HFFc6 (cell line): ENCODE measurements at regions not wholly inside any gene's neighbourhood (a gene's known extent, or its start where the extent isn't known, plus 50 kb on each side); places are given as distances from the start of the nearest gene placed in this dataset.

Experiments
- DNase-seq: peaks from one replicate; pipeline ENCODE4 v3.0.0-alpha.2; 2018
- H3K27ac Mint-ChIP-seq: 2 replicates; pipeline ENCODE4 v1.8.0; 2020; ENCODE audit warnings: mild to moderate bottlenecking, mixed read lengths
- H3K27me3 Mint-ChIP-seq: 2 replicates; pipeline ENCODE4 v1.8.0; 2021; ENCODE audit warnings: mild to moderate bottlenecking, moderate library complexity, mixed read lengths; ENCODE audit not compliant: insufficient read depth
- H3K36me3 Mint-ChIP-seq: 2 replicates; pipeline ENCODE4 v1.8.0; 2021; ENCODE audit warnings: low read depth, mixed read lengths
- H3K4me1 Mint-ChIP-seq: 2 replicates; pipeline ENCODE4 v1.8.0; 2020; ENCODE audit warnings: low read depth, mixed read lengths
- H3K4me3 Mint-ChIP-seq: 2 replicates; pipeline ENCODE4 v1.8.0; 2020; ENCODE audit warnings: mild to moderate bottlenecking, moderate library complexity, mixed read lengths
- H3K9me3 Mint-ChIP-seq: 2 replicates; pipeline ENCODE4 v1.8.0; 2020; ENCODE audit warnings: mild to moderate bottlenecking, mixed read lengths
- TF ChIP-seq, protein P1 (sequence below): fragments of 200-600 bp; sonication (generic); IDR thresholded peaks from 2 replicates; pipeline ENCODE4 v1.5.0; 2021; ENCODE audit warnings: antibody characterized with exemption, mild to moderate bottlenecking

DNA sequence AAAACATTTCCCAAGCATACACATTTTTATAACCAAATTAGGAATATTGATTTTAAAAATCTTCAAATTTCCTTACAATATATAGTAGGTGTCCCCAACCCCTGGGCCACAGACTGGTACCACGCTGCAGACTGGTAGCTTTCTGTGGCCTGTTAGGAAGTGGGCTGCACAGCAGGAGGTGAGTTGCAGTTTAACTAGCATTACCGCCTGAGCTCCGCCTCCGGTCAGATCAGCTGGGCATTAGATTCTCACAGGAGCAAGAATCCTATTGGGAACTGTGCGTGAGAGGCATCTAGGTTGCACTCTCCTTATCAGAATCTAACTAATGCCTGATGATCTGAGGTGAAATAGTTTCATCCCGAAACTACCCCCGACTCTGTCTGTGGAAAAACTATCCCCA lies 62.1 kb downstream of the ZWINT start:
- H3K4me1 Mint-ChIP-seq = no peaks in the 10 kb centered on the region
- TF ChIP-seq, protein P1, sequence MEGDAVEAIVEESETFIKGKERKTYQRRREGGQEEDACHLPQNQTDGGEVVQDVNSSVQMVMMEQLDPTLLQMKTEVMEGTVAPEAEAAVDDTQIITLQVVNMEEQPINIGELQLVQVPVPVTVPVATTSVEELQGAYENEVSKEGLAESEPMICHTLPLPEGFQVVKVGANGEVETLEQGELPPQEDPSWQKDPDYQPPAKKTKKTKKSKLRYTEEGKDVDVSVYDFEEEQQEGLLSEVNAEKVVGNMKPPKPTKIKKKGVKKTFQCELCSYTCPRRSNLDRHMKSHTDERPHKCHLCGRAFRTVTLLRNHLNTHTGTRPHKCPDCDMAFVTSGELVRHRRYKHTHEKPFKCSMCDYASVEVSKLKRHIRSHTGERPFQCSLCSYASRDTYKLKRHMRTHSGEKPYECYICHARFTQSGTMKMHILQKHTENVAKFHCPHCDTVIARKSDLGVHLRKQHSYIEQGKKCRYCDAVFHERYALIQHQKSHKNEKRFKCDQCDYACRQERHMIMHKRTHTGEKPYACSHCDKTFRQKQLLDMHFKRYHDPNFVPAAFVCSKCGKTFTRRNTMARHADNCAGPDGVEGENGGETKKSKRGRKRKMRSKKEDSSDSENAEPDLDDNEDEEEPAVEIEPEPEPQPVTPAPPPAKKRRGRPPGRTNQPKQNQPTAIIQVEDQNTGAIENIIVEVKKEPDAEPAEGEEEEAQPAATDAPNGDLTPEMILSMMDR = no peak

DNA sequence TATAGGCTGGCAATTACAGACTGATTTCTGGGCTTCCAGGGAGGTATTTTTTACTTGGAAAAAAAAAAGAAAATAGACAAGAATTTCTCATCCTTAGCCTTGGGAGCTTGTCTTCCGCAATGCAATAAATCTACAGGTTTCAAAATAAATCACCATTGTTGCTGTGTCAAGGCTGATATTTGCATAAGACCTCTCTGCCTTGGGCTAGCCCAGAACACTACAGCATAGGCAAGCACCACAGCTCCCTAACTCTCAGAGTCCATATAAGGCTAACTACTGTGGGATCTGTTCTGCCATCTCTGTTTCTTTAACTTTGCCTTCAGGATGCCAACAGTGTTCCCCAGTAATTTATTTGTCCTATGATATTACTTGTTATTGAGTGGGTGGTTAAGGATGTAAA lies 64.4 kb downstream of the ZWINT start:
- no peak overlapping the region for H3K27ac Mint-ChIP-seq
- DNase-seq = no peak
- H3K27me3 Mint-ChIP-seq = no peaks in the 10 kb centered on the region
- H3K4me3 Mint-ChIP-seq = no peak overlapping the region
- TF ChIP-seq, protein P1 = no peak
- H3K4me1 Mint-ChIP-seq = no peaks in the 10 kb centered on the region
- no peaks in the 10 kb centered on the region for H3K36me3 Mint-ChIP-seq
- 0 out of 2 replicates have a peak, but pooled peaks cover 5% of the 10 kb centered on the region for H3K9me3 Mint-ChIP-seq

More for the DNA sequence above, 62.1 kb downstream of the ZWINT start:
- Mint-ChIP-seq H3K36me3 (no peaks in the 10 kb centered on the region), H3K9me3 (0 out of 2 replicates have a peak, but pooled peaks cover 5% of the 10 kb centered on the region), H3K4me3 (no peak overlapping the region), H3K27ac (no peak overlapping the region), H3K27me3 (no peaks in the 10 kb centered on the region)
- DNase-seq = no peak

DNA sequence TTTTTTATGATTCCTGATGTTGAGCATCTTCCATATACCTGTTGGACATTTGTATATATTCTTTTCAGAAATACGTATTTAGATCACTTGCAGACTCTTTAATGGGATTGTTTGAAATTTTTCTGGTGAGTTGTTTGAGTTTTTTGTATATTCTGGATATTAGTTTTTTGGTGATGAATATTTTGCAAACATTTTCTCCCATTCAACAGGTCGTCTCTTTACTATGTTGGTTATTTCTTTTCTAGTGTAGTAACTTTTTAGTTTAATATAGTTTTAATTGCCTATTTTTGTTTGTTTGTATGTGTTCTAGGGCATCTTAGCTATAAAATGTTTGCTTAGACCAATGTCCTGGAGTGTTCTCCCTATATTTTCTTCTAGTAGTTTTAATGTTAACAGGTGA lies 72.7 kb downstream of the ZWINT start:
- Mint-ChIP-seq H3K9me3 (peaks cover 5% of the 10 kb centered on the region; the same call in 1 of the 2 replicates), H3K27me3 (no peaks in the 10 kb centered on the region), H3K27ac (no peak overlapping the region), H3K4me1 (no peaks in the 10 kb centered on the region), H3K36me3 (no peaks in the 10 kb centered on the region), H3K4me3 (no peak overlapping the region)
- DNase-seq = no peak
- TF ChIP-seq, protein P1 = no peak

DNA sequence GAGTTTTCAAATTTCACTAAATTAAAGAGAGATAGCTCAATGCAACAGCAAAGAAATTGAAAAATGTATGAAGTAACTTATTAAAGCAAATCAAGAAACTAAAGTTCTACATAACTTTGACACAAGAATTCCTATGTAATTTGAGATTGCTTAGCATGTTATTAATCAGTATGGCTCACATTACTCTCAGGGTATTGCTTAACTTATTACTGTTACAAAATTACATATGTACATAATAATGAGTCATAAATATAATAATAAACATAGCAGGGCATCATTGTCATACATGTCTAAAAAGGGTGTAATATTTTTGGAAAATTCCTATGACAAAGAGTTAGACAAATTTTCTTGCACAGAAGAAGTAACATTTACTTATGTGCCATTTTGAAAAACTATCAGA lies 75.0 kb downstream of the ZWINT start:
- Mint-ChIP-seq H3K9me3 (peaks cover 5% of the 10 kb centered on the region; the same call in 1 of the 2 replicates), H3K4me3 (no peak overlapping the region), H3K27ac (no peak overlapping the region), H3K27me3 (no peaks in the 10 kb centered on the region), H3K36me3 (no peaks in the 10 kb centered on the region), H3K4me1 (no peaks in the 10 kb centered on the region)
- DNase-seq = no peak
- TF ChIP-seq, protein P1 = no peak

DNA sequence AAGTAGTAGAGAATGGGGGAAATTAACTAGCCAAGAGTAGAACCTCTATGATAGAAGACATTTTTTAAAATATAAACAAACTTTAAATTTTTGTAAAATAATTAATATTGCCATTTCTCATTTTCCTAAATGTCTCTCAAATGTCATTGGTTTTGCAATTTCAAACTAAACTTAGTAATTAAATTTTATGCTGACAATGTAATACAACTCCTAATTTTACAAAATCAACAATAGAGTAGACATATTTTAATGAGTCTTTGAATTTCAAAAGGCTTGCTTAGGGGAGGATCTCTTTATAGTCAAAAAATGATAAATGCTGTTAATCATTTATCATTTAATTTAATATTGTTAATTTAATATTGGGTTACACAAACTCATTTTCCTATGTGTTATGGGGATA lies 81.8 kb downstream of the ZWINT start:
- Mint-ChIP-seq H3K36me3 (no peaks in the 10 kb centered on the region), H3K9me3 (peaks cover 3% of the 10 kb centered on the region; the same call in 1 of the 2 replicates), H3K27me3 (no peaks in the 10 kb centered on the region; the same call in 1 of the 2 replicates), H3K27ac (no peak overlapping the region), H3K4me1 (no peaks in the 10 kb centered on the region), H3K4me3 (no peak overlapping the region)
- DNase-seq = no peak
- TF ChIP-seq, protein P1 = no peak

DNA sequence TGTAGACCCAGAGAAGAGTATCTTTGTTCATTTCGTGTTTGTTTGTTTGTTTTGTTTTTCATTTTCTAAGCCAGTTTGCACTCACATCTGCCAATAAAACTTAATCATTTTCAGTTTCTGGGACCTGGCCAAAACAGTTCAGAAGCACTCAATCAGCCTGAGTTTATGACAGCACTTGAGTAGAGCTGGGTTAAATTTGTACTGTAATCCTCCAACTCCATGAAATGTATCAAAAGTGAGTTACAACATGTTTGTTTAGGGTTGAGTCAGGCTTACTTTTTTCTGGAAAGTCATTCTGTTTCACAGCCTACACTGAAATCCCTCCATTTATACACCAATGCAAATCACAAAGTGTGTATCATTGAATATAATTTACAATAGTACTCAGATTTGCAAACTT lies 91.9 kb downstream of the ZWINT start:
- Mint-ChIP-seq H3K27me3 (no peaks in the 10 kb centered on the region; the same call in 1 of the 2 replicates), H3K4me3 (no peak overlapping the region), H3K9me3 (peaks cover 10% of the 10 kb centered on the region), H3K36me3 (no peaks in the 10 kb centered on the region), H3K27ac (no peak overlapping the region), H3K4me1 (no peaks in the 10 kb centered on the region)
- no peak for DNase-seq
- TF ChIP-seq, protein P1 = no peak
